ENCODE measurements at regions not wholly inside any gene's neighbourhood (a gene's known extent, or its start where the extent isn't known, plus 50 kb on each side); places are given as distances from the start of the nearest gene placed in this dataset.
A peak's percentile ranks its signal among the peaks of the same experiment; 100 is the strongest.
"Not testable (repeated sequence)": the region's sequence is repeated elsewhere in the genome, so short reads cannot be mapped to it uniquely, and the experiment has no call there.

DNA sequence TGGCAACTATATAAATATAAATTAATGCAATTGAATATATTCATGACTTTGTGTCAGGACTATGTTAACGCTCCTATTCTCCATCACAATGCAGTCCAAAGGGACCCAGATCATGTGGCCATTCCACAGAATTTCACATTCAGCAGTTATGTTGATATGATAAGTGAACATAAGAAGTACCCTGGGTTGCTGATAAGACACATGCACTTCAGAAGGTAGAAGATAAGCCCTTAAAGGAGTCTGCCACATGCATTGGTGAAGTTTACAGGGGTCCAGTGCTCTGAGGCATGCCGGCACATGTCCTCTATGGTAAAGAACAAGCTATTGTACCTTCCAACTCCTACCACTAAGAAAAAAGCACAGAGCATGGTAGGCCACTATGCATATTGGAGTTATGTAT is 76.4 kb downstream of the PHAX start:
- no peak for DNase-seq (ENCODE audit: low read depth)

DNA sequence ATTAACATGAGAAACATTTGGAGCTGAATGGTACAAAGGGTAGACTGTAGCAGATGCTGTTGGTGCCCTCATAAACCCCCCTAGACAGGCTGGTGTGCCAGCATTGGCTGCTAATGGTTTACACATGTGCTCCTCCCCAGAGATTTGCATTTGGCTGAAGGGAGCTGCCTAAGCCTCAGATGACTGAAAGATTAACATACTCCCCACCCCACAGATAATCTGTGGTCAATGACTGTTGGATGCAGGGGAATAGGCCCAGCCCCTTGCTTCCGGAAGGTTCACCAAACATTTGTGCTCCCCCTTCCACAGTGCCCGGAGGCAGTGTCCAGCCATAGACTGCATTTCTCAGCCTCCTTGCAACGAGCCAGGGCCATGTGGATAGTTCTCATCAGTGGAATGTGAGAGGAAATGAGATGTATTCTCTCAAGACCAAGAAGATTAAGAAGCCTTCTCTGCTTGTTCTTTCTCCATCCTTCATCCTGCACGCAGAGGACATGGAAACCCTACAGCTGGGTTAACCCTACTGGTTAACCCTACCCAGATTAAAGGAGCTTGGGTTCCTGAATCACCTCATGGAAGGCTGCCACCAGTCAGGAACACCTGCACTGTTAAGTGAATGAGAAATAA is 79.6 kb downstream of the PHAX start:
- DNase-seq (ENCODE audit: low read depth), result no peak

DNA sequence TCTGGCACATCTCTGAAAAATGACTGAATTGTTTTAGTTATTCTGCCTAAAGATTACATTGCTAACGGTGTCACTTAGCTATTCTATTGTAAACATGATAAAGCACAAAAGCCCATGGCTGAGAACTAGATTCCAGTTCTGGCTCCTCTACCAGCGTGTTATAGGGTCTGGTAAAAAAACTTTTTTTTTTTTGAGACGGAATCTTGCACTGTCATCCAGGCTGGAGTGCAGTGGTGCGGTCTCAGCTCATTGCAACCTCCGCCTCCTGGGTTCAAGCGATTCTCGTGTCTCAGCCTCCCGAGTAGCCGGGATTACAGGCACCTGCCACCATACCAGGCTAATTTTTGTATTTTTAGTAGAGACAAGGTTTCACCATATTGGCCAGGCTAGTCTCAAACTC is 80.6 kb downstream of the PHAX start:
- not testable (repeated sequence) for DNase-seq (ENCODE audit: low read depth)

DNA sequence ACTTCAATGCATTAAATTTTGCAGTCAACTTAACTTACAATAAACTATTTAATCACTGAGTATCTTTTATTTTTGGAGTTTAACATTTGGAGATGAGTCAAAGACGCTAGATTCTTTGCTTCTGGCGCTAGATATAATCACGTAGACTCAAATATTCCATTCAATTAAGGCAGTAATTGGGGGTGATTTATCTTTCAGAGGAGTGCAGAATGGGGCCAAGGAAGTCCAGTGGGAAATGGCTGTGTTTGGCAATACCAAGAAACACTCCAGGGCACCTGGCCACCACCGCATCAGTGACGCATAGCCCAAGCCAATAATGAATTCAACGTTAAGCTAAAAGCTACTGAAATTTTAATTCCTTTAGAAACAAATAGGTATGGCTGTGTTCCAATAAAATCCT is 81.2 kb downstream of the PHAX start:
- no peak for DNase-seq (ENCODE audit: low read depth)

DNA sequence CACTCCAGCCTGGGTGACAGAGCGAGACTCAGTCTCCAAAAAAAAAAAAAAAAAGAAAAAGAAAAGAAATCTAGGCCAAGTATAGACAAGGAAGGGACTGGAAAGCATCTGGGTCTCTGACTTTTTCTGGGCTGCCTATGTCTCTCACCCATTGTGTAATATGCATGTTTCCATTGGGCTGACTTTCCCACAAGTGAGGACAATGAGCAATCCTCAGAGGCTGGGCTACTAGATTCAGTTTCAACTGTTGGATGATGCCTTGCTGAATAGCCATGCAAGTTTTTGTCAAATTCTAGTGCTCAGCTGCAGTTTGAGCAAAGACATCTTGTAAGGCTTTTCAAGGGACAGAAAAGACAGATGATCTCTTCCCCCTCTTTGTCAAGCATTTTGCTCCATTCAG is 82.1 kb downstream of the PHAX start:
- DNase-seq (ENCODE audit: low read depth), result no peak

DNA sequence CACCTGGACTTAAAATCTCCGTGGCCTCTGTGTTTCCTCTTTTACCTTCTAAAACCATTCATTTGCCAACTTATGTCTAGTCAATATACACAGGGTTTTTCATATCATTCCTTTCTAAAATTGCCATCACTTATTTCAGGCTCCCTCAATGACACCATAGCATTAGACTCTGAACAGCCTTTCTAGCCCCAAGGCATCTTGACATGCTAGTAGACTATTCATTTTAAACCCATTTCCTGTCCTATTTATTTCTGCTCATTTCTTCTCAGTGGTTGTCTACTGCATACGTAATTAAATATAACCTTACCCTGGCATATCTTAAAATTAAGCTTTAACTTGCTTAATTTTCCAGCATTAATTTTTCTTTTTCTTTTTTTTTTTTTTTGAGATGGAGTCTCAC is 83.2 kb downstream of the PHAX start:
- no peak for DNase-seq (ENCODE audit: low read depth)

DNA sequence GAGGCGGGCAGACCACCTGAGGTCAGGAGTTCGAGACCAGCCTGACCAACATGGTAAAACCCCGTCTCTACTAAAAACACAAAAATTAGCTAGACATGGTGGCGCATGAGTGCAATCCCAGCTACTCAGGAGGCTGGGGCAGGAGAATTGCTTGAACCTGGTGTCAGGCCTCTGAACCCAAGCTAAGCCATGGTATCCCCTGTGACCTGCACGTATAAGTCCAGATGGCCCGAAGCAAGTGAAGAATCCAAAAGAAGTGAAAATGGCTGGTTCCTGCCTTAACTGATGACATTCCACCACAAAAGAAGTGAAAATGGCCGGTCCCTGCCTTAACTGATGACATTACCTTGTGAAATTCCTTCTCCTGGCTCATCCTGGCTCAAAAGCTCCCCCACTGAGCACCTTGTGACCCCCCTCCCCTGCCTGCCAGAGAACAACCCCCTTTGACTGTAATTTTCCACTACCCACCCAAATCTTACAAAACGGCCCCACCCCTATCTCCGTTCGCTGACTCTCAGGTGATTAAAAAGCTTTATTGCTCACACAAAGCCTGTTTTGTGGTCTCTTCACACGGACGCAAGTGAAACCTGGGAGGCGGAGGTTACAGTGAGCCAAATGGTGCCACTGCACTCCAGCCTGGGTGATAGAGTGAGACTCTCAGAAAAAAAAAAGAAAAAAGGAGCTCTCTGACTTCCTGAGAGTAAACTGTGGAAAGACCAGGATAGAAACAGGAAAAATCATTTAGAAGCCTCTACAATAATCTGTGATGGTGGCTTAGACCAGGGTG is 84.1 kb downstream of the PHAX start:
- DNase-seq (ENCODE audit: low read depth), result peak; percentile 65

DNA sequence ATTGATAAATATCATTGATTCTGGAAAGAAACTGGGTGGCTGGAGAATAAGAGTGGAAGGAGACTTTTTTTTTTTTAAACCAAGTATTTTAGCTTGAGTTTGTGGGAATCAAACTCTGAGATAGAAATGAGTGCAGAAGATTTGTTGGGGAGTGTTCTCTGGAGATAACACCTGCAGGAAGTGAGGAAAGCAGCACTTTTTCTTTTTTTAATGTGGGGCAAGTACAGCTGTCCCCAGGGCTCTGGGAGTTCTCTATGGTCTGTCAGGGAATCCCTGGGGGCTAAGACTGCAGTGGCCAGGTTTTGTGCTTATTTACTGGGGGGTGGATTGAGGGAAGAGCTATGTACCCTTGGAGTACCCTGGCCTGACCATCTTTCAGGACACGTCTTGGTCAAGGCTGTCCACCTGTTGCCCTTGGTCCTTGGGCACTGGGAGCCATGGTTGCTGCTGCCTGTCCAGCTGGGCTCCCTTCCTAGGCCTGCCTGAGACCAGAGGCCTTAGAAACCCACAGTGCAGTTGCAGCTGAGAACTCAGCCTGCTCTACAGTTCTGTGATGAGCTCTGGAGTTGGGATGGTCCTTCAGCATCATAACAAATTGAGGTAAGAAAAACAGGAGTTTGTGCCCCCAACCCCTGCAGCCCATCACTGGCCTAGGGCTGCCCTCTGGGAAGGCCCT is 85.8 kb downstream of the PHAX start:
- DNase-seq (ENCODE audit: low read depth), result no peak

DNA sequence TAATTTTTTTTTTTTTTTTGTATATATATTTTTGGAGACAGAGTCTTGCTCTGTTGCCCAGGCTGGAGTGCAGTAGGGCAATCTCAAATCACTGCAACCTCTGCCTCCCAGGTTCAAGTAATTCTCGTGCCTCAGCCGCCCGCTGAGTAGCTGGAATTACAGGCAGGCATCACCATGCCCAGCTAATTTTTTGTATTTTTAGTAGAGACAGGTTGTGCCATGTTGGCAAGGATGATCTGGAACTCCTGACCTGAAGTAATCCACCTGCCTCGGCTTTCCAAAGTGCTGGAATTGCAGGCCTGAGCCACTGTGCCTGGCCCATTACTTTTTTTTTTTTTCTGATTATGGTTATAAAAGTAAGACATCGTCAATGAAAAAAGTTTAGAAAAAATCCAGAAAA is 84.0 kb upstream of the LMNB1 start:
- DNase-seq (ENCODE audit: low read depth), result no peak

DNA sequence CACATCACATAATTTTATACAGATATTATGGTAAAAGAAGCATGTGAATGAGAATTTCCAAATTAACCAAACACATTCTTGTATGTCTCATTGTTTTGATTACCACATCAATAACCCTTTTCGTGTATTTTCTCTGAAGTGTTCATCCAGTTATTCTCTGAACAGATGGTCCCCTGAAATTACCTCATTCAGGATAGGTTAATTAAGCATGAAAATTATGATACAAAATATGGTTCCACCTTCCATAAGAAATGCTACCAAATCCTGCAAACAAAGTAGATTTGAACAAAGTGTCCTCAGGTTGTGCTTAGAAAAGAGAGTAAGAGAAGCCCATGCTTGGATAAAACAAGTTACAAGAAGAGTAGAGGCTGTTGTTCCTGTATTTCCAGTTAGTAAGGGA is 83.1 kb upstream of the LMNB1 start:
- DNase-seq (ENCODE audit: low read depth), result no peak

DNA sequence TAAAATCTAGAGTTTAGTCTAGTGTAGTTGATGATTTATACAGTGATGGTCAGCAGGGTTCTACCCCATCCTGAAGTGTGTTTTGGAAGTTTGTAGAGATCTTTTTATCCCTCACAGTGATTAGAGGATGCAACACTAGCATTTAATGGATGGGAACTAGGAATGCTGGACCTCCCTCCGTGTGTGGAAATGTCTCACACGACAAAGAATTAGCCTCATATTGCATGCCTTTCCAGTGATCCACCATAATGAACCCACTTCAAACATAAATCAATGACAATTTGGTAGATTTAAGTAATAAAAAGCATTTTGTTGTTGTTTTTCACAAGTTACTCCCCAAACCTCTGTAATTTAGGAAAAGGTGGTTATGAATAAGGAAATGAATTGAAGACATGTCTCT is 82.5 kb upstream of the LMNB1 start:
- no peak for DNase-seq (ENCODE audit: low read depth)

DNA sequence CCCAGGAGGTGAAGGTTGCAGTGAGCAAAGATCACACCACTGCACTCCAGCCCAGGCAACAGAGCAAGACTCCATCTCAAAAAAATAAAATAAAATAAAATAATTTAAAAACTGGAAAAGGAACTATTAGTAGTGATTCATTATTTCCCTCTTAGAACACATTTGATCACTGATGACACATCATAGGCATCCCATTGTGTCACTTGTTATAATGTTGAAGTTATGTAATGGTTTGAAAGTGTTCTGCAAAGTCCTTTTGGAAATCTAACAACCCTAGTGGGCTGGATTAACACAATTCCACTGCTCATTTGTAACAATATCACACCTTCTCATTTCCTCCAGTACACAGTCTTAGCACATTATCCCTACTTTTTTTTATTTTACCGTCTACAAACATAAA is 81.8 kb upstream of the LMNB1 start:
- DNase-seq (ENCODE audit: low read depth), result no peak

DNA sequence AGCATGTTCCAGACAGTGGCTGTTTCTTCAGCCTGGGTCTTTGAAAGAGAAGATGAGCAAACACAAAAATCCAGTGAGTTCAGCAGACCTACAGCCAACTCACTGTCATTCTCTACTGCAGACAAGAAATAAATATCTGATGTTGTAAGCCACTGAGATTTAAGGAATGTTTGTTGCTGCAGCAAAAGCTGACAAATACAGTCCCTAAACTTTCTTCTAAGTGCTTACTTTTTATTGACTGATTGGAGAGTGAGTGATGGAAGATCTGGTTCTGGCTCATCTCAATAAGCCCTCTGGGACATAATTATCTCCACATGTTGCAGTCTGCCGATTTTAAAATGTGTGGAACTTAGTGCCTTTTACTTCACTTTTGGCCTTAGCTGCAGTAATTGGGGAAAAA is 69.9 kb upstream of the LMNB1 start:
- no peak for DNase-seq (ENCODE audit: low read depth)

DNA sequence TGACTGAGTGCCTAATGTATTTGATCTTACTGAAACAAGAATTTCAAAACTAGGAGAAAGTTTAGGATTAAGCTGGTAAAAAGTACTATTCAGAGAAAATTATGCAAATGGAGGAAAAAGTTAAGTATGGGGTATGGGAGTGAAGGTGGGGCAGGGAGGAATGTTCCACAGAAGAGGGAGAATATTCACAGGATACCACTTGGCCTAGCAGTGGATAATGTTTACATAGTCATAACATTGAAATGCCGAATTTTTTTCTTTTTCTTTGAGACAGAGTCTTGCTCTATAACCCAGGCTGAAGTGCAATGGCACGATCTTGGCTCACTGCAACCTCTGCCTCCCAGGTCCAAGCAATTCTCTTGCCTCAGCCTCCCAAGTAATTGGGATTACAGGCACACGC is 61.2 kb upstream of the LMNB1 start:
- DNase-seq (ENCODE audit: low read depth), result no peak

DNA sequence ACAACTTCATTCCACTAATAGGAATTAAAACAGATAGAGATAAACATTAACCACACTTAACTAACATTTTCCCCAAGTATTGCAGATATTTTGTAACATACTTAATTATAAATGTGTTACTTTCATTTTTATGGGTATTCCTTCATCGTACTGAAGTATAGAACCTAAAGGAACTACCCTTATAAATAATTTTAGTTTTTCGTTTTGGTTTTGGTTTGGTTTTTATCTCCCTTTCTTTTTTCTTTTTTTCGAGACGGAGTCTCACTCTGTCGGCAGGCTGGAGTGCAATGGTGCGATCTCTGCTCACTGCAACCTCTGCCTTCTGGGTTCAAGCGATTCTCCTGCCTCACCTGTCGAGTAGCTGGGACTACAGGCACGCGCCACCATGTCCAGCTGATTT is 60.1 kb upstream of the LMNB1 start:
- DNase-seq (ENCODE audit: low read depth), result no peak

DNA sequence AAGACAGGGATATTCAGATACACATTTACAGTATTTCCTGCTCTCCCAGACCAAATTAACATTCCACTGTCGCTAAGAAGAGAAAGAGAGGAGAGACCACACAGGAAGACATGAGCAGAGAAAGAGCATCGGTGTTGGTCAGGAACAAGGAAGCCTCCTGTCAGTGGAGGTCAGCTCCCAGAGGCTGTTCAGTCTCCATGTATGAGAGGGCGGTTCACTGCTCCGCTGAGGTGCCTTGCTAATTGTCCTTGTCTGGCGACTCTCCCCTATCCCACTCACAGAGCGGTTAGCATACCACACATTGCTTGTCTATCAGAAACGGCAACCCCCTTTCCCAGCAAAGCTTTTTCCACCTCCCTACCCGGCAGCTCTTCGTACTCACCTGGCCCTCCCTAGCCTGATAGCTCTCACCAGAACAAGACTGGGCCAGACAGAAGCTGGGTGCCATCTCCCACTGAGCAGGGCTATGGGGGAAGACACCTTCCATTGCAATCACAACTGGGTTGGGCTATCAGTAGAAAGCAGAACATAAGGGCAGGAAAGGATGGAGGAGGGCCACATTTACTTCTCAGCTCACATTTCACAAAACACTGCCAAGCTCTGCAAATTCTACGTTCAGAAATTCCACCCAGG is 58.6 kb upstream of the LMNB1 start:
- DNase-seq (ENCODE audit: low read depth), result no peak

DNA sequence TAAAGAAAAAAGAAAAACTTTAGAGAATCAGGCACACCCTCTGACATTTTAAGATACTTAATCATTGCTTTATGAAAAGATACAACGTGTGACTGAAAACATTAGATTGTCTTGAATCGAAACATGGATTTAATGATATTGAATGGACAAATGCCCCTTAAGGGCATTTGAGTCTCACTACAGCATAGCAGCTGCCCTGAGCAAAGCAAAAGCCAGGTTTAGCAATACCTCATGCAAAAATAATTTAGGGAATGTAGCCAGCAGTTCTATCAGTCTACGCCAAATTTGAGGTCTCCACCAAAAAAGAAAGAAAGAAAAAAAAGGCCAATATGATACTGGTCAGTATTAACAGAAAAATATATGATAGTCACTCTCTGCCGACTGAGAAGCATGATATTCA is 56.6 kb upstream of the LMNB1 start:
- no peak for DNase-seq (ENCODE audit: low read depth)

DNA sequence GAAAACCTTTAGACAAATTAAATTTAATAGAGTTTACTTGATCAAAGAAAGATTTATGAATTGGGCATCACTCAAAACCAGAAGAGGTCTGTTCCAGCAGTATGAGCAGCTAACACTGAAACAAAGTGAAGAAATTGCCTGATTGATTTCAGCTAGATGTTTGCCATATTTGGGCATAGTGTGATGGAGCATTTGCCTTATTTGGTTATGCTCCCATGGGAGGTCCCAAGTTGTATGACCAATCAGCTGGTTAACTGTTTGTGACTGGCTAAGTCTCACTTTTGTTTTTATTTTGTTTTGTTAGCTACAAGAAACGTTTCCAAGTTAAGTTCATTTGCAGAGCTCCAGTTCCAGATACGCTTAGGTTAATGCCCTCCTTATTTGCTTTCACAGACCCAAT is 53.3 kb upstream of the LMNB1 start:
- no peak for DNase-seq (ENCODE audit: low read depth)
